ENCODE measurements at regions not wholly inside any gene's neighbourhood (a gene's known extent, or its start where the extent isn't known, plus 50 kb on each side); places are given as distances from the start of the nearest gene placed in this dataset.

- TF ChIP-seq CTCF (IDR thresholded peaks at IDR 0.05; ENCODE audit: borderline replicate concordance, extremely low read depth, low read length, poor library complexity, severe bottlenecking), result no peak
- TF ChIP-seq EZH2 (IDR thresholded peaks at IDR 0.05; ENCODE audit: borderline replicate concordance, low read depth, low read length, severe bottlenecking), result no peak
Measured at GRCh38 chr4:160019936-160020335, 917.1 kb downstream of the RAPGEF2 start.
